DOHH2 (cell line): ENCODE measurements at regions not wholly inside any gene's neighbourhood (a gene's known extent, or its start where the extent isn't known, plus 50 kb on each side); places are given as distances from the start of the nearest gene placed in this dataset.

Source experiments
- CTCF ChIP-seq: fragments of 200-600 bp; sonication (generic); IDR thresholded peaks from one replicate; pipeline ENCODE4 v1.5.1; 2014; ENCODE audit warnings: antibody characterized with exemption, mild to moderate bottlenecking, low read depth, low read length; ENCODE audit not compliant: poor library complexity, severe bottlenecking
- EZH2phosphoT487 ChIP-seq: fragments of 200-600 bp; sonication (generic); IDR thresholded peaks from 2 replicates; pipeline ENCODE4 v1.6.1; 2017; ENCODE audit warnings: borderline replicate concordance, mild to moderate bottlenecking, antibody characterized with exemption, low read length, moderate library complexity, mixed read lengths

GRCh38 chr9:118990949-118991348, 378.3 kb downstream of the BRINP1 start:
- TF ChIP-seq CTCF (no peak), EZH2phosphoT487 (no peak)
